Stimulated activated CD4-positive, alpha-beta T cell treated with anti-CD3 and anti-CD28 coated beads, Interleukin-4, amount 100 ng/mL, for 4 hours (primary cell): ENCODE measurements at regions not wholly inside any gene's neighbourhood (a gene's known extent, or its start where the extent isn't known, plus 50 kb on each side); places are given as distances from the start of the nearest gene placed in this dataset.
"Not testable (repeated sequence)": the region's sequence is repeated elsewhere in the genome, so short reads cannot be mapped to it uniquely, and the experiment has no call there.

Source experiments
- DNase-seq, 2 experiments: peaks; one replicate each; pipeline ENCODE4 v3.0.0-alpha.2; 2020

GRCh38 chr11:121358760-121359159 is 66.2 kb downstream of the SC5D start:
- DNase-seq, result no peak

- no peak for DNase-seq
Measured at GRCh38 chr11:121359591-121359990, 67.0 kb downstream of the SC5D start.

GRCh38 chr11:121362955-121363354 is 70.4 kb downstream of the SC5D start:
- DNase-seq, result not testable (repeated sequence)

GRCh38 chr11:121365304-121365703 is 72.7 kb downstream of the SC5D start:
- DNase-seq, result no peak

GRCh38 chr11:121366038-121366437 is 73.5 kb downstream of the SC5D start:
- no peak for DNase-seq

- DNase-seq, result peak in 1 of 2 experiments; percentile 27
Measured at GRCh38 chr11:121367001-121367843, 74.7 kb downstream of the SC5D start.

GRCh38 chr11:121367844-121368225 is 75.3 kb downstream of the SC5D start:
- DNase-seq, result no peak

- no peak for DNase-seq
Measured at GRCh38 chr11:121368364-121369240, 76.0 kb downstream of the SC5D start.

GRCh38 chr11:121369366-121369765 is 76.8 kb downstream of the SC5D start:
- no peak for DNase-seq

- DNase-seq, result no peak
Measured at GRCh38 chr11:121372028-121372427, 79.5 kb downstream of the SC5D start.

GRCh38 chr11:121372671-121373429 is 79.3 kb upstream of the SORL1 start:
- DNase-seq, result no peak

GRCh38 chr11:121374286-121374985 is 77.7 kb upstream of the SORL1 start:
- DNase-seq, result no peak

GRCh38 chr11:121376130-121376529 is 76.0 kb upstream of the SORL1 start:
- no peak for DNase-seq

GRCh38 chr11:121379145-121379810 is 72.8 kb upstream of the SORL1 start:
- DNase-seq, result not testable (repeated sequence)

- DNase-seq, result no peak
Measured at GRCh38 chr11:121383716-121384115, 68.4 kb upstream of the SORL1 start.

GRCh38 chr11:121385688-121386087 is 66.4 kb upstream of the SORL1 start:
- DNase-seq, result no peak
